Tibial nerve (tissue), 4 donors: ENCODE measurements at regions not wholly inside any gene's neighbourhood (a gene's known extent, or its start where the extent isn't known, plus 50 kb on each side); places are given as distances from the start of the nearest gene placed in this dataset.

Experiments
- CTCF ChIP-seq, 5 experiments: fragments of 200-600 bp in 3 of 5; fragments of 450-650 bp in 2 of 5; sonication (generic) in 3 of 5; IDR thresholded peaks; one replicate each; pipeline ENCODE4 v1.5.1; 2016 to 2019; ENCODE audit warnings: antibody characterized with exemption in 5 of 5, mild to moderate bottlenecking in 3 of 5, moderate library complexity in 2 of 5
- EP300 ChIP-seq, 2 donors: sonication (generic); formaldehyde crosslinking; IDR thresholded peaks; one replicate each; pipeline ENCODE4 v1.6.1; 2017; ENCODE audit warnings: antibody characterized with exemption in 2 of 2, mild to moderate bottlenecking in 1 of 2
- POLR2A ChIP-seq, 2 donors: fragments of 450-650 bp; IDR thresholded peaks; one replicate each; pipeline ENCODE4 v1.6.1; 2017; ENCODE audit warnings: antibody characterized with exemption in 2 of 2, mild to moderate bottlenecking in 2 of 2, moderate library complexity in 2 of 2

DNA sequence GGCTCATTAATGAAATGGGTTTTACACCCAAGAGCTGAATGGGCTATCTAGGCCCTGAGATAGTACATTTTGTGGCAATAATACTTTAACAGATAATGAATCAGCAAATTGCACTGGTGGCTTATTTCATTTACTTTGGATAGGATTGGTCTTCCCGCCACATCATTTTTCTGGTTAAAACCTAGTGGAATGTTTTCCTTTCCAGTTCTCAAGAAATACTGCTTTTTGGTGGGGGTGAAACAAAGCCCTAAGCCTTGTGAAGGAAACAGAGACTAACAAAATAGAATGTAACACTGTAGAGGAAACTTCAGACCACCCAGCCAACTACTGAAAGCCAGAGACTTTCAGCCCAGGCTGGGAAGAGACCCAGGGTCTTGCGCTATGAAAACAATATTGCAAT lies 172.2 kb downstream of the HHIPL2 start:
- TF ChIP-seq POLR2A (IDR thresholded peaks at IDR 0.05) (no peak), CTCF (IDR thresholded peaks at IDR 0.05) (no peak), EP300 (IDR thresholded peaks at IDR 0.05) (no peak)
